ENCODE measurements at regions not wholly inside any gene's neighbourhood (a gene's known extent, or its start where the extent isn't known, plus 50 kb on each side); places are given as distances from the start of the nearest gene placed in this dataset.

GRCh38 chr21:35938446-35938845 lies 121.9 kb downstream of the SETD4 start:
- TF ChIP-seq, protein P1, sequence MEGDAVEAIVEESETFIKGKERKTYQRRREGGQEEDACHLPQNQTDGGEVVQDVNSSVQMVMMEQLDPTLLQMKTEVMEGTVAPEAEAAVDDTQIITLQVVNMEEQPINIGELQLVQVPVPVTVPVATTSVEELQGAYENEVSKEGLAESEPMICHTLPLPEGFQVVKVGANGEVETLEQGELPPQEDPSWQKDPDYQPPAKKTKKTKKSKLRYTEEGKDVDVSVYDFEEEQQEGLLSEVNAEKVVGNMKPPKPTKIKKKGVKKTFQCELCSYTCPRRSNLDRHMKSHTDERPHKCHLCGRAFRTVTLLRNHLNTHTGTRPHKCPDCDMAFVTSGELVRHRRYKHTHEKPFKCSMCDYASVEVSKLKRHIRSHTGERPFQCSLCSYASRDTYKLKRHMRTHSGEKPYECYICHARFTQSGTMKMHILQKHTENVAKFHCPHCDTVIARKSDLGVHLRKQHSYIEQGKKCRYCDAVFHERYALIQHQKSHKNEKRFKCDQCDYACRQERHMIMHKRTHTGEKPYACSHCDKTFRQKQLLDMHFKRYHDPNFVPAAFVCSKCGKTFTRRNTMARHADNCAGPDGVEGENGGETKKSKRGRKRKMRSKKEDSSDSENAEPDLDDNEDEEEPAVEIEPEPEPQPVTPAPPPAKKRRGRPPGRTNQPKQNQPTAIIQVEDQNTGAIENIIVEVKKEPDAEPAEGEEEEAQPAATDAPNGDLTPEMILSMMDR (IDR thresholded peaks at IDR 0.05): no peak
- TF ChIP-seq POLR2A (IDR thresholded peaks at IDR 0.05): no peak

Data from adrenal gland (tissue), 5 donors.